ENCODE measurements at regions not wholly inside any gene's neighbourhood (a gene's known extent, or its start where the extent isn't known, plus 50 kb on each side); places are given as distances from the start of the nearest gene placed in this dataset.

- Histone ChIP-seq H3K9me3 (ENCODE audit: low read depth, low read length, poor library complexity, severe bottlenecking) (no peaks in the 10 kb centered on the region), H3K36me3 (ENCODE audit: insufficient read depth, low read length, poor library complexity, severe bottlenecking) (no peaks in the 10 kb centered on the region), H3K27me3 (replicated peaks; ENCODE audit: insufficient read depth, low read depth, low read length, poor library complexity) (no peaks in the 10 kb centered on the region), H3K27ac (ENCODE audit: low read depth, low read length, poor library complexity, severe bottlenecking) (no peak overlapping the region), H3K4me1 (ENCODE audit: insufficient read depth, low read length, poor library complexity, severe bottlenecking) (no peaks in the 10 kb centered on the region), H3K4me3 (ENCODE audit: low read depth, low read length, poor library complexity, severe bottlenecking) (no peak overlapping the region)
- TF ChIP-seq EZH2 (IDR thresholded peaks at IDR 0.05; ENCODE audit: borderline replicate concordance, low read depth, low read length, poor library complexity, severe bottlenecking) = no peak
- ChIA-PET POLR2A (ENCODE audit: low non-redundant PET) (interaction anchor here (0.7 kb wide), 1 partner anchor 14 kb away, joined by 3 read pairs; no protein-coding TSS in a partner anchor), CTCF (no interaction called here)
- no TSS peak for BruUV-seq (replicated peaks)
- DNase-seq (ENCODE audit: low spot score) = no peak
- intact Hi-C loops (cut with micrococcal nuclease; ENCODE audit: unreplicated experiment) = no loop called here
These were observed 62.3 kb upstream of the CABCOCO1 start for GRCh38 chr10:61600399-61600798.

- Histone ChIP-seq H3K4me1 (ENCODE audit: insufficient read depth, low read length, poor library complexity, severe bottlenecking) (no peaks in the 10 kb centered on the region), H3K9me3 (ENCODE audit: low read depth, low read length, poor library complexity, severe bottlenecking) (no peaks in the 10 kb centered on the region), H3K4me3 (ENCODE audit: low read depth, low read length, poor library complexity, severe bottlenecking) (no peak overlapping the region), H3K36me3 (ENCODE audit: insufficient read depth, low read length, poor library complexity, severe bottlenecking) (no peaks in the 10 kb centered on the region), H3K27me3 (replicated peaks; ENCODE audit: insufficient read depth, low read depth, low read length, poor library complexity) (no peaks in the 10 kb centered on the region), H3K27ac (ENCODE audit: low read depth, low read length, poor library complexity, severe bottlenecking) (no peak overlapping the region)
- intact Hi-C loops (cut with micrococcal nuclease; ENCODE audit: unreplicated experiment) = no loop called here
- no peak for TF ChIP-seq EZH2 (IDR thresholded peaks at IDR 0.05; ENCODE audit: borderline replicate concordance, low read depth, low read length, poor library complexity, severe bottlenecking)
- TF ChIP-seq CTCF (conservative IDR thresholded peaks at IDR 0.05; ENCODE audit: low read depth, low read length) = no peak
- BruUV-seq (replicated peaks) = no TSS peak
- POLR2A ChIA-PET (ENCODE audit: low non-redundant PET) = no interaction called here
- no peak for DNase-seq (ENCODE audit: low spot score)
- CTCF ChIA-PET = no interaction called here
These were observed 68.3 kb upstream of the CABCOCO1 start for GRCh38 chr10:61594430-61594829.

- CTCF ChIA-PET = no interaction called here
- Histone ChIP-seq H3K27me3 (replicated peaks; ENCODE audit: insufficient read depth, low read depth, low read length, poor library complexity) (no peaks in the 10 kb centered on the region), H3K27ac (ENCODE audit: low read depth, low read length, poor library complexity, severe bottlenecking) (no peak overlapping the region), H3K4me1 (ENCODE audit: insufficient read depth, low read length, poor library complexity, severe bottlenecking) (no peaks in the 10 kb centered on the region), H3K36me3 (ENCODE audit: insufficient read depth, low read length, poor library complexity, severe bottlenecking) (no peaks in the 10 kb centered on the region), H3K9me3 (ENCODE audit: low read depth, low read length, poor library complexity, severe bottlenecking) (no peaks in the 10 kb centered on the region), H3K4me3 (ENCODE audit: low read depth, low read length, poor library complexity, severe bottlenecking) (no peak overlapping the region)
- POLR2A ChIA-PET (ENCODE audit: low non-redundant PET) = no interaction called here
- DNase-seq (ENCODE audit: low spot score) = peak; percentile 62
- TF ChIP-seq CTCF (conservative IDR thresholded peaks at IDR 0.05; ENCODE audit: low read depth, low read length) (peak; percentile 77), EZH2 (IDR thresholded peaks at IDR 0.05; ENCODE audit: borderline replicate concordance, low read depth, low read length, poor library complexity, severe bottlenecking) (no peak)
- intact Hi-C loops (cut with micrococcal nuclease; ENCODE audit: unreplicated experiment) = loop anchor here (2.0 kb wide), 1 partner anchor 452 kb away; no protein-coding TSS in a partner anchor
- BruUV-seq (replicated peaks) = no TSS peak
These were observed 70.1 kb upstream of the CABCOCO1 start for GRCh38 chr10:61592581-61592980.

GRCh38 chr10:61589547-61590243, 73.0 kb upstream of the CABCOCO1 start:
- Histone ChIP-seq H3K4me1 (ENCODE audit: insufficient read depth, low read length, poor library complexity, severe bottlenecking) (no peaks in the 10 kb centered on the region), H3K27me3 (replicated peaks; ENCODE audit: insufficient read depth, low read depth, low read length, poor library complexity) (no peaks in the 10 kb centered on the region), H3K36me3 (ENCODE audit: insufficient read depth, low read length, poor library complexity, severe bottlenecking) (no peaks in the 10 kb centered on the region), H3K4me3 (ENCODE audit: low read depth, low read length, poor library complexity, severe bottlenecking) (no peak overlapping the region), H3K27ac (ENCODE audit: low read depth, low read length, poor library complexity, severe bottlenecking) (no peak overlapping the region), H3K9me3 (ENCODE audit: low read depth, low read length, poor library complexity, severe bottlenecking) (no peaks in the 10 kb centered on the region)
- no peak for DNase-seq (ENCODE audit: low spot score)
- CTCF ChIA-PET = no interaction called here
- intact Hi-C loops (cut with micrococcal nuclease; ENCODE audit: unreplicated experiment) = no loop called here
- BruUV-seq (replicated peaks) = no TSS peak
- POLR2A ChIA-PET (ENCODE audit: low non-redundant PET) = no interaction called here
- TF ChIP-seq EZH2 (IDR thresholded peaks at IDR 0.05; ENCODE audit: borderline replicate concordance, low read depth, low read length, poor library complexity, severe bottlenecking) = no peak
- no peak for TF ChIP-seq CTCF (conservative IDR thresholded peaks at IDR 0.05; ENCODE audit: low read depth, low read length)

All from A673 (cell line).